HG03159 (cell line): ENCODE measurements at regions not wholly inside any gene's neighbourhood (a gene's known extent, or its start where the extent isn't known, plus 50 kb on each side); places are given as distances from the start of the nearest gene placed in this dataset.
A peak's percentile ranks its signal among the peaks of the same experiment; 100 is the strongest.
"Not testable (repeated sequence)": the region's sequence is repeated elsewhere in the genome, so short reads cannot be mapped to it uniquely, and the experiment has no call there.

ENCODE experiments used
- ATAC-seq: cut with Tn5 transposase; IDR thresholded peaks from one replicate; pipeline ENCODE4 v1.9.1; 2021; ENCODE audit warnings: mild to moderate bottlenecking, moderate library complexity; ENCODE audit not compliant: unreplicated experiment

- not testable (repeated sequence) for ATAC-seq
Observed at GRCh38 chrX:106493210-106493816, 118.5 kb upstream of the RADX start.

GRCh38 chrX:106499473-106499872, 112.3 kb upstream of the RADX start:
- no peak for ATAC-seq

GRCh38 chrX:106510713-106511403, 100.9 kb upstream of the RADX start:
- peak; percentile 77 for ATAC-seq
